BE2C (cell line): ENCODE measurements at regions not wholly inside any gene's neighbourhood (a gene's known extent, or its start where the extent isn't known, plus 50 kb on each side); places are given as distances from the start of the nearest gene placed in this dataset.

Experiments
- DNase-seq: peaks from one replicate; pipeline ENCODE4 v3.0.0-alpha.2; 2020
- H3K27me3 ChIP-seq: fragments of 250-450 bp; sonication (Bioruptor Pico); 2 replicates; pipeline ENCODE4 v1.5.1; 2020; ENCODE audit warnings: mild to moderate bottlenecking
- H3K36me3 ChIP-seq: fragments of 250-450 bp; sonication (Bioruptor Pico); 2 replicates; pipeline ENCODE4 v1.5.1; 2020; ENCODE audit warnings: mild to moderate bottlenecking
- H3K4me1 ChIP-seq: fragments of 250-450 bp; sonication (Bioruptor Pico); 2 replicates; pipeline ENCODE4 v1.5.1; 2020
- H3K4me3 ChIP-seq: 2 replicates; pipeline ENCODE4 v1.5.1; 2011; ENCODE audit warnings: low read depth, low read length
- H3K9me3 ChIP-seq: fragments of 250-450 bp; sonication (Bioruptor Pico); 2 replicates; pipeline ENCODE4 v1.5.1; 2020
- CTCF ChIP-seq: IDR thresholded peaks from 2 replicates; pipeline ENCODE4 v1.5.1; 2012; ENCODE audit warnings: mild to moderate bottlenecking, low read depth, low read length

GRCh38 chr6:1230281-1230680, 81.6 kb upstream of the FOXQ1 start:
- TF ChIP-seq CTCF, result no peak
- H3K27me3 ChIP-seq, result peaks cover 30% of the 10 kb centered on the region
- H3K9me3 ChIP-seq, result no peaks in the 10 kb centered on the region
- no peaks in the 10 kb centered on the region for H3K4me1 ChIP-seq
- no peaks in the 10 kb centered on the region for H3K36me3 ChIP-seq
- H3K4me3 ChIP-seq, result no peak overlapping the region
- no peak for DNase-seq

- no peak for TF ChIP-seq CTCF
- H3K36me3 ChIP-seq, result no peaks in the 10 kb centered on the region
- no peak overlapping the region for H3K4me3 ChIP-seq
- H3K4me1 ChIP-seq, result no peaks in the 10 kb centered on the region
- DNase-seq, result no peak
- no peaks in the 10 kb centered on the region for H3K9me3 ChIP-seq
- H3K27me3 ChIP-seq, result peaks cover 30% of the 10 kb centered on the region
Measured at GRCh38 chr6:1229808-1230207, 82.1 kb upstream of the FOXQ1 start.

GRCh38 chr6:1229301-1229700, 82.6 kb upstream of the FOXQ1 start:
- Histone ChIP-seq H3K4me1 (no peaks in the 10 kb centered on the region), H3K9me3 (no peaks in the 10 kb centered on the region), H3K36me3 (no peaks in the 10 kb centered on the region), H3K4me3 (no peak overlapping the region), H3K27me3 (peaks cover 29% of the 10 kb centered on the region)
- no peak for DNase-seq
- no peak for TF ChIP-seq CTCF

- DNase-seq, result no peak
- H3K4me1 ChIP-seq, result no peaks in the 10 kb centered on the region
- no peak for TF ChIP-seq CTCF
- peaks cover 31% of the 10 kb centered on the region for H3K27me3 ChIP-seq
- no peak overlapping the region for H3K4me3 ChIP-seq
- H3K9me3 ChIP-seq, result no peaks in the 10 kb centered on the region
- no peaks in the 10 kb centered on the region for H3K36me3 ChIP-seq
Measured at GRCh38 chr6:1228754-1229191, 83.1 kb upstream of the FOXQ1 start.

- no peak for TF ChIP-seq CTCF
- Histone ChIP-seq H3K9me3 (no peaks in the 10 kb centered on the region), H3K27me3 (peaks cover 31% of the 10 kb centered on the region), H3K4me3 (no peak overlapping the region), H3K36me3 (no peaks in the 10 kb centered on the region), H3K4me1 (no peaks in the 10 kb centered on the region)
- DNase-seq, result no peak
Measured at GRCh38 chr6:1227935-1228753, 83.8 kb upstream of the FOXQ1 start.

GRCh38 chr6:1227600-1227934, 84.3 kb upstream of the FOXQ1 start:
- Histone ChIP-seq H3K9me3 (no peaks in the 10 kb centered on the region), H3K4me3 (no peak overlapping the region), H3K27me3 (peaks cover 27% of the 10 kb centered on the region), H3K36me3 (no peaks in the 10 kb centered on the region), H3K4me1 (no peaks in the 10 kb centered on the region)
- TF ChIP-seq CTCF, result no peak
- DNase-seq, result no peak
